Smooth muscle cell (in vitro differentiated cells): ENCODE measurements at regions not wholly inside any gene's neighbourhood (a gene's known extent, or its start where the extent isn't known, plus 50 kb on each side); places are given as distances from the start of the nearest gene placed in this dataset.

Experiments used
- DNase-seq: peaks from one replicate; lab custom pipeline; 2025; ENCODE audit not compliant: unreplicated experiment; lab: John Stamatoyannopoulos, UW
- H2AFZ ChIP-seq: fragments of 200-600 bp; sonication (generic); 2 replicates; pipeline ENCODE4 v1.6.0; 2016; ENCODE audit warnings: antibody characterized with exemption, low read depth, mild to moderate bottlenecking
- H3F3A ChIP-seq: fragments of 200-600 bp; sonication (generic); 2 replicates; pipeline ENCODE4 v1.6.0; 2017; ENCODE audit warnings: antibody characterized with exemption, low read depth
- H3K27ac ChIP-seq: fragments of 200-600 bp; sonication (generic); 2 replicates; pipeline ENCODE4 v1.5.1; 2016; ENCODE audit warnings: low read depth, mild to moderate bottlenecking
- H3K27me3 ChIP-seq: fragments of 200-600 bp; sonication (generic); 2 replicates; pipeline ENCODE4 v1.6.1; 2016; ENCODE audit warnings: low read depth, mild to moderate bottlenecking
- H3K36me3 ChIP-seq: fragments of 200-600 bp; sonication (generic); 2 replicates; pipeline ENCODE4 v1.5.1; 2016; ENCODE audit warnings: low read depth
- H3K4me1 ChIP-seq: fragments of 200-600 bp; sonication (generic); 2 replicates; pipeline ENCODE4 v1.5.1; 2016; ENCODE audit warnings: low read depth
- H3K4me2 ChIP-seq: fragments of 200-600 bp; sonication (generic); 2 replicates; pipeline ENCODE4 v1.6.0; 2016; ENCODE audit warnings: mild to moderate bottlenecking
- H3K4me3 ChIP-seq: fragments of 200-600 bp; sonication (generic); 2 replicates; pipeline ENCODE4 v1.5.1; 2016; ENCODE audit warnings: mild to moderate bottlenecking
- H3K79me2 ChIP-seq: fragments of 200-600 bp; sonication (generic); 2 replicates; pipeline ENCODE4 v1.6.0; 2016; ENCODE audit warnings: low read depth, mild to moderate bottlenecking
- H3K9ac ChIP-seq: fragments of 200-600 bp; sonication (generic); 2 replicates; pipeline ENCODE4 v1.6.0; 2016; ENCODE audit warnings: low read depth
- H3K9me3 ChIP-seq: fragments of 200-600 bp; sonication (generic); replicated peaks from 2 replicates; pipeline ENCODE4 v1.5.1; 2016; ENCODE audit warnings: low read depth
- H4K20me1 ChIP-seq: fragments of 200-600 bp; sonication (generic); 2 replicates; pipeline ENCODE4 v1.6.0; 2016; ENCODE audit warnings: low read depth
- WGBS: methylation state at CpG from one replicate; pipeline ENCODE4 v1.1.7; 2016; ENCODE audit warnings: low lambda C conversion rate; 5-methylcytosine and 5-hydroxymethylcytosine counted together
- TF ChIP-seq, protein P1 (sequence below): fragments of 200-600 bp; sonication (generic); IDR thresholded peaks from 2 replicates; pipeline ENCODE4 v1.5.1; 2017; ENCODE audit warnings: borderline replicate concordance, mild to moderate bottlenecking, antibody characterized with exemption; ENCODE audit not compliant: insufficient read depth, poor library complexity, severe bottlenecking

DNA sequence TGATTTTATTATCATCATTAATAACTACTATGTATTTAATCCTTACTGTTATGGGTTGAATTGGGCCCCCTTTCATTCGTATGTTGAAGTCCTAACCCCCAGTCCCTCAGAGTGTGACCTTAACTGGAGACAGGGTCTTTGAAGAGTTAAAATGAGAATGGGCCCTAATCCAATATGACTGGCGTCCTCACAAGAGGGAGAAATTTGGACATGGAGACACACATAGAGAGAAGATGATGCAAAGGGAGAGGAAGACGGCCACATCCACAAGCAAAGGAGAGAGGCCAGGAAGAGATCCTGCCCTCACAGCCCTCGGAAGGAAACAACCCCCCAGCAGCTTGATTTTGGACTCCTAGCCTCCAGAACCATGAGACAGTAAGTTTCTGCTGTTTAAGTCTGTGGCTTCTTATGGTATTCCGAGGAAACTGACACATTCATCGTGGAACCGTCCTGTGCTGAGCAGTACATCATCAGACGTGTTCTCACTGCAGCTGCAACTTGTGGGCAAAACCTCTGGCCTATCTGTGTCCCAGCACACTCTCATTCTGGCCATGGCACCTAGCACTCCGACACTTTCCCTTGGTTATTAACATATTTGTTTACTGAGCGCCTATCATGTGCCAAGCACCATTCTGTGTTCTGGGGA is 127.6 kb downstream of the SLC38A6 start:
- H3K4me1 ChIP-seq = peaks cover 9% of the 10 kb centered on the region
- H3K27me3 ChIP-seq = no peaks in the 10 kb centered on the region
- TF ChIP-seq, protein P1, sequence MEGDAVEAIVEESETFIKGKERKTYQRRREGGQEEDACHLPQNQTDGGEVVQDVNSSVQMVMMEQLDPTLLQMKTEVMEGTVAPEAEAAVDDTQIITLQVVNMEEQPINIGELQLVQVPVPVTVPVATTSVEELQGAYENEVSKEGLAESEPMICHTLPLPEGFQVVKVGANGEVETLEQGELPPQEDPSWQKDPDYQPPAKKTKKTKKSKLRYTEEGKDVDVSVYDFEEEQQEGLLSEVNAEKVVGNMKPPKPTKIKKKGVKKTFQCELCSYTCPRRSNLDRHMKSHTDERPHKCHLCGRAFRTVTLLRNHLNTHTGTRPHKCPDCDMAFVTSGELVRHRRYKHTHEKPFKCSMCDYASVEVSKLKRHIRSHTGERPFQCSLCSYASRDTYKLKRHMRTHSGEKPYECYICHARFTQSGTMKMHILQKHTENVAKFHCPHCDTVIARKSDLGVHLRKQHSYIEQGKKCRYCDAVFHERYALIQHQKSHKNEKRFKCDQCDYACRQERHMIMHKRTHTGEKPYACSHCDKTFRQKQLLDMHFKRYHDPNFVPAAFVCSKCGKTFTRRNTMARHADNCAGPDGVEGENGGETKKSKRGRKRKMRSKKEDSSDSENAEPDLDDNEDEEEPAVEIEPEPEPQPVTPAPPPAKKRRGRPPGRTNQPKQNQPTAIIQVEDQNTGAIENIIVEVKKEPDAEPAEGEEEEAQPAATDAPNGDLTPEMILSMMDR = no peak
- H3K9me3 ChIP-seq = no peaks in the 10 kb centered on the region
- H3K27ac ChIP-seq = no peak overlapping the region
- H3K36me3 ChIP-seq = no peaks in the 10 kb centered on the region
- H3F3A ChIP-seq = no peaks in the 10 kb centered on the region
- no peak for DNase-seq
- H2AFZ ChIP-seq = no peak overlapping the region
- no peak overlapping the region for H3K4me2 ChIP-seq
- H3K79me2 ChIP-seq = no peaks in the 10 kb centered on the region
- H4K20me1 ChIP-seq = no peaks in the 10 kb centered on the region
- H3K4me3 ChIP-seq = no peak overlapping the region
- no peak overlapping the region for H3K9ac ChIP-seq
- WGBS = 87% methylated on average over 10 of the region's 10 CpGs

DNA sequence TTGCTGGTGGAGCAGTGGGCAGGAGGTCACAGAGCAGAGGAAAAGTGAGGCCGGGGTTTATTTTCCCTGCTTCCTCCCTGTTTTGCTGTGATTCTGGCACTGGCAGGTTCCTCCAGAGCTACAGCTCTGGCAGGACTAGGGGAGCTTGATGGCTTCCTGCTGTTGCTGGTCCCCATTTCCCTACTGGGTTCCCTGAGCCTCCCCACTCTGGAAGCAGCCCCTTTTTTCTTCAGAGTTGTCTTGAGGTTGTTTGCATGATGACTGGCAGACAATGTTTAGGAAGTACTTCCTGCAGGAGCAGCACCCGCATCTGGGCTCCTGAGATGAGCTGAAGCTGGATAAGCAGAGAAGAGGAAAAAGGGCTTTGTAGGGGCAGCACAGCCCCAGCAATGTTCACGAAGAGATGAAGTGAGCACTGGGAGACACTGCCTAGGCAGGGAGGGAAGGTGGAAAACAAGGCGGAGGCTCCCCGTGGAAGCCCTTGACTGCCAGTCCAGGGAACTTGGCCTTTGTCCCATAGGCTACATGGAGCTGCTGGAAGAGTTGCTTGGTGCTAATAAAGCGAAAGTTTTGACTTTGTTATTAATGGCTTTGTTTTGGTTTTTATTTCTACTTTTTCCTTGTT is 126.9 kb downstream of the SLC38A6 start:
- no peak for DNase-seq
- Histone ChIP-seq H3K4me3 (no peak overlapping the region), H3K4me1 (peaks cover 15% of the 10 kb centered on the region), H3F3A (no peaks in the 10 kb centered on the region), H3K36me3 (no peaks in the 10 kb centered on the region), H3K9ac (no peak overlapping the region), H3K4me2 (no peak overlapping the region), H3K27me3 (no peaks in the 10 kb centered on the region), H3K79me2 (no peaks in the 10 kb centered on the region), H4K20me1 (no peaks in the 10 kb centered on the region), H3K27ac (no peak overlapping the region), H2AFZ (no peak overlapping the region), H3K9me3 (no peaks in the 10 kb centered on the region)
- TF ChIP-seq, protein P1 = no peak
- WGBS = 93% methylated on average over 6 of the region's 6 CpGs

DNA sequence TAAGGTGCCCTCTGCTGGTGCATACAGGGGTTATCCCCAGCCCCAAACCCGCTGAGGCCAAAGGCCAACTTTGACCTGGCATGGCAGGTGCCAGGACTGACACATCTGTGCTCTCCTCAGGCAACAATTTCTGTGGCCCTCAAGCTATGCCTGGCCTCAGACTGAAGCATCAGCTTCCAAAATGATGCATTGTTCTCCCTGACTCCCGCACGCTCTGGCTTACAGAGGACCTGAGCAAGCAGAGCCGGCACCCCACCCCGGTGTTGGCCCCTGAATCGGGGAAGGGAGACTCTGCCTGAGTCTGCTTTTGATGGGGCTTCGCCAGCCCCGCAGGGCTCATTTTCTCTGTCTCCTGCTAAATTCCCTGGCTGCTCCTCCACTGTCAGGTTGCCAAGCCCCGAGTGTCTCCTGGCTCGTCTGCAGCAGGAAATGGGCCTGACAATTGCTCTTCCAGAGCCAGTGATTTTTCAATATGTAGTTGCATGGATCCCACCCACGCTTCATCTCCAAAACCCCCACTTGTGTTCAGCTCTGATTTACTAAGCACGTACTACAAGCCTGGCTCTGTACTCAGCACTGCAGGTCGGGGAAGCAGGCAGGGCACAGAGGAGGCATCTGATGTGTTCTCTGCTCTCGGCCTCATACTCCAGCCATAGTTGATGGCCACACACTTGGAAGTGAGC is 126.1 kb downstream of the SLC38A6 start:
- Histone ChIP-seq H2AFZ (no peak overlapping the region), H3K4me1 (peaks cover 20% of the 10 kb centered on the region), H3K9me3 (no peaks in the 10 kb centered on the region), H3K36me3 (no peaks in the 10 kb centered on the region), H3F3A (no peaks in the 10 kb centered on the region), H3K4me2 (no peak overlapping the region), H3K79me2 (no peaks in the 10 kb centered on the region), H3K9ac (no peak overlapping the region), H3K4me3 (no peak overlapping the region), H3K27ac (no peak overlapping the region), H3K27me3 (no peaks in the 10 kb centered on the region), H4K20me1 (no peaks in the 10 kb centered on the region)
- 95% methylated on average over 14 of the region's 14 CpGs for WGBS
- DNase-seq = no peak
- TF ChIP-seq, protein P1 = no peak
